Central memory CD8-positive, alpha-beta T cell (primary cell): ENCODE measurements at regions not wholly inside any gene's neighbourhood (a gene's known extent, or its start where the extent isn't known, plus 50 kb on each side); places are given as distances from the start of the nearest gene placed in this dataset.

ENCODE experiments used
- ATAC-seq: fragments of 150-1000 bp; cut with Tn5 transposase; replicated peaks from 2 replicates; pipeline ENCODE4 v1.10.0; 2022; ENCODE audit warnings: mild to moderate bottlenecking, moderate FRiP score, moderate number of reproducible peaks; ENCODE audit not compliant: poor library complexity, severe bottlenecking; ENCODE audit errors: extremely low read depth
- DNase-seq, 2 donors: peaks; one replicate each; pipeline ENCODE4 v3.0.0; 2021; ENCODE audit warnings: low spot score in 2 of 2
- H3K27ac Mint-ChIP-seq: one replicate; pipeline ENCODE4 v1.8.0; 2022; ENCODE audit warnings: low read depth, mild to moderate bottlenecking, moderate library complexity, mixed read lengths
- H3K27me3 Mint-ChIP-seq: one replicate; pipeline ENCODE4 v1.8.0; 2022; ENCODE audit warnings: mixed read lengths
- H3K36me3 Mint-ChIP-seq: one replicate; pipeline ENCODE4 v1.8.0; 2022; ENCODE audit warnings: mild to moderate bottlenecking, moderate library complexity, mixed read lengths; ENCODE audit not compliant: insufficient read depth
- H3K4me1 Mint-ChIP-seq: one replicate; pipeline ENCODE4 v1.8.0; 2022; ENCODE audit warnings: mixed read lengths
- H3K4me3 Mint-ChIP-seq: one replicate; pipeline ENCODE4 v1.8.0; 2022; ENCODE audit warnings: mild to moderate bottlenecking, moderate library complexity, mixed read lengths
- H3K9me3 Mint-ChIP-seq: one replicate; pipeline ENCODE4 v1.8.0; 2022; ENCODE audit warnings: mixed read lengths

DNA sequence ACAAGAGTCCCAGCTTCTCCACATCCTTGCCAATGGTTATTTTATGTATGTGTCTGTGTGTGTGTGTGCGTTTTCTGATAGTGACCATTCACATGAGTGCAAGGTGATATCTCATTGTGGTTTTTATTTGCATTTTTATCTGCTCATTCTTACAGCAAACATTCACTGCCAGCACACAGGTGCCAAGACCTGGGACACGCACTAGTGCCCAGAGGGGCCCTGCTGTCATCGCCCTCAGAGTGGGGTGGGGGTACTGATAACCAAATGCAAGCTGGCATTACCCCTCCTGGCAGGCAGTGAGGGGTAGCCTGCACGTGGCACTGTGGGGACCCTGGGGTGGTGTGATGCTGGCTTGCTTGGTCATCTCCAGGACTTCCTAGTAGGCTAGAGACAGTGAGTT lies 285.4 kb downstream of the LPIN1 start:
- Mint-ChIP-seq H3K27ac (no peak overlapping the region), H3K4me3 (no peak overlapping the region), H3K27me3 (peaks cover 87% of the 10 kb centered on the region), H3K4me1 (peaks cover 21% of the 10 kb centered on the region), H3K9me3 (no peaks in the 10 kb centered on the region), H3K36me3 (peaks cover 3% of the 10 kb centered on the region)
- ATAC-seq (no peak), DNase-seq (no peak)

GRCh38 chr2:12032398-12032797 lies 286.0 kb downstream of the LPIN1 start:
- peaks cover 90% of the 10 kb centered on the region for H3K27me3 Mint-ChIP-seq
- H3K4me3 Mint-ChIP-seq, result no peak overlapping the region
- H3K4me1 Mint-ChIP-seq, result peaks cover 26% of the 10 kb centered on the region

GRCh38 chr2:12032975-12033374 lies 286.5 kb downstream of the LPIN1 start:
- H3K4me3 Mint-ChIP-seq, result no peak overlapping the region
- no peak overlapping the region for H3K27ac Mint-ChIP-seq
- no peaks in the 10 kb centered on the region for H3K9me3 Mint-ChIP-seq
- peaks cover 89% of the 10 kb centered on the region for H3K27me3 Mint-ChIP-seq
- DNase-seq (no peak), ATAC-seq (no peak)
- peaks cover 29% of the 10 kb centered on the region for H3K4me1 Mint-ChIP-seq
- peaks cover 3% of the 10 kb centered on the region for H3K36me3 Mint-ChIP-seq

More at GRCh38 chr2:12032398-12032797, 286.0 kb downstream of the LPIN1 start:
- ATAC-seq (peak; percentile 12), DNase-seq (no peak)
- no peak overlapping the region for H3K27ac Mint-ChIP-seq
- H3K36me3 Mint-ChIP-seq, result peaks cover 3% of the 10 kb centered on the region
- no peaks in the 10 kb centered on the region for H3K9me3 Mint-ChIP-seq

DNA sequence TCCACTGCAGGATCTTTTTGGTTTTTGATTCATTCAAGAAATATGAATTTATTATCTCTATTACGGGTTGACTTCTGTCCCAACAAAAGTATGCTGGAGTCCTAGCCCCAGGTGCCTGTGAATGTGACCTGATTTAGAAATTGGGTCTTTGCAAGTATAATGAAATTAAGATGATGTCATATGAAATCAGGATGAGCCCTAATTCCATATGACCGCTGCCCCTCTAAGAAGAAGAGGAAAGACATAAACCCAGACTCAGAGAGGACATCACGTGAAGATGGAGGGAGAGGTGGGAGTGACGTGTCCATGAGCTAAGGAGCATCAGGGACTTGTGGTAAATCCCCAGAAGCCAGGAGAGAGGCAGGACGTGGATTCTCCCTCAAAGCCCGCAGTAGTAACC lies 287.1 kb downstream of the LPIN1 start:
- ATAC-seq (no peak), DNase-seq (no peak)
- Mint-ChIP-seq H3K36me3 (peaks cover 3% of the 10 kb centered on the region), H3K9me3 (no peaks in the 10 kb centered on the region), H3K4me1 (peaks cover 29% of the 10 kb centered on the region), H3K27me3 (peaks cover 86% of the 10 kb centered on the region), H3K27ac (no peak overlapping the region), H3K4me3 (no peak overlapping the region)

DNA sequence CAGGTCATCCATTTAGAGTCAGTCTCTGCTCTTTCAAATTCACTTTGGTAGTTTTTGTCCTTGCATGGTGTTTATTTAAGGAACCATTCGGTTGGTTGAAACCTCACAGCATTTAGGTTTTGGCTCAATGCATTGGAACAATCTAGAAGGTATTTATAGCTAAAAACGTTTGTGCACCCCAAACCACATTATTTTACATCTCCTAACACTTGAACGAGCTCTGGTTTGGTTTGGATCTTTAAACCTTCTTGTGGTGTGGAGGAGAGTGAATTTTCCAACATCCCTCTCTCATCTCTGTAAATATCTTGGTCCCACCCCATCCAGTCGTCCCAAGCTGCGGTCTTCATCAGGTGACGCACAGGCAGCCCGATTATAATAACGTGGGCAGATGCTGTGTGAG lies 287.9 kb downstream of the LPIN1 start:
- Mint-ChIP-seq H3K27me3 (peaks cover 83% of the 10 kb centered on the region), H3K36me3 (peaks cover 3% of the 10 kb centered on the region), H3K9me3 (no peaks in the 10 kb centered on the region), H3K4me1 (peaks cover 33% of the 10 kb centered on the region), H3K27ac (no peak overlapping the region), H3K4me3 (no peak overlapping the region)
- no peak for ATAC-seq
- no peak for DNase-seq

DNA sequence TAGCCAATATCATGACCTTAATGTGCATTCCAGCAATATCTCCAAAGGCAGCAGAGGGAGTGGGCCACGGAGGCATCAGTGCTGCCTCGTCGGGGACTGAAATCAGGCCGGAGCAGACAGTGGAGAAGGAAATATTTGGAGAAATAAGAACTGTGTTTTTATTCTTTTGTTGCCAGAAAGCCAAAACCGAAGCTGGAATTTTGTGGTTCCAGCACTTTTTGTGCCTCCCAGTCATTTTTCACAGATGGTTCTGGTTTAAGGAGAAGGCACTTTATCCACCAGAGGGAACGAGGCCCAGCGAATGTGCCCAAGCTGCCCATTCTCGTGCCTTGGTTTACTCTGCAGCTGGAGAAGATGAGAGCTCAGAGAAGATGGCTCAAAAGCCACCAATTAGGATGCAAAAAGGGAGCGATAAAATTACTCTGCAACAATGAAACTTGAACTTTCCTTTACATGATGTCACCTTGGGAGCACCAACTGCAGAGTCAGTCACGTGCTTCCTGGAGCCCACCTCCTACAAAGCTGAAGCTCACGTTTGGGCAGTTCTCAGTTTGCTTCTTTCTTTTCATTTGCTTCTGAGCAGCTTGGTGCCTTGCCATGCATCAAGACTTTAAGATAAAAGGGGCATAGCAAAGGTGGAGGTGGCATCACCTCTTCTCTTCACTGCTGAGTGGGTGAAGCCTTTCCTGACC lies 288.7 kb downstream of the LPIN1 start:
- Mint-ChIP-seq H3K4me3 (no peak overlapping the region), H3K9me3 (no peaks in the 10 kb centered on the region), H3K27me3 (peaks cover 81% of the 10 kb centered on the region), H3K4me1 (peaks cover 33% of the 10 kb centered on the region), H3K27ac (no peak overlapping the region), H3K36me3 (peaks cover 3% of the 10 kb centered on the region)
- DNase-seq (no peak), ATAC-seq (no peak)

GRCh38 chr2:12035956-12036639 lies 289.7 kb downstream of the LPIN1 start:
- Mint-ChIP-seq H3K9me3 (no peaks in the 10 kb centered on the region), H3K4me1 (peaks cover 33% of the 10 kb centered on the region), H3K27ac (no peak overlapping the region), H3K4me3 (peak overlapping the region; percentile 29), H3K36me3 (peaks cover 3% of the 10 kb centered on the region), H3K27me3 (peaks cover 83% of the 10 kb centered on the region)
- no peak for ATAC-seq
- DNase-seq, result no peak

DNA sequence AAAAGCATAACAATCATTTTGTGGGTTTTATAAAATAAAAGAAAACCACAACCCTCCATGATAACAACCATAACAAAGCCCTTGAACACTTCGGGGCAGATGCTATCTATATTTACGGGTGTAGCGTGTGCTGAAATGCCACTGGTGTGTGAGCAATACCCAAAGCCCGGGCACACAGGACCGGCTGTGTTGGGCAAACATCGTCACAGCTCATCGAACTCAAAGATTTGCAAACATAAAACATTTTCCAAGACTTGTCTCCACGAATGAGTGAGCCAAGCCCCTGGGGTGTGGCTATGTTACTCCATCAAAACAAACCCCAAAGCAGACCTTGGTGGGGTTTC lies 290.2 kb downstream of the LPIN1 start:
- H3K36me3 Mint-ChIP-seq, result peaks cover 3% of the 10 kb centered on the region
- H3K4me1 Mint-ChIP-seq, result peaks cover 34% of the 10 kb centered on the region
- peaks cover 83% of the 10 kb centered on the region for H3K27me3 Mint-ChIP-seq
- peak overlapping the region; percentile 29 for H3K4me3 Mint-ChIP-seq
- DNase-seq (no peak), ATAC-seq (peak; percentile 39)
- no peaks in the 10 kb centered on the region for H3K9me3 Mint-ChIP-seq
- no peak overlapping the region for H3K27ac Mint-ChIP-seq

GRCh38 chr2:12037301-12037700 lies 290.9 kb downstream of the LPIN1 start:
- Mint-ChIP-seq H3K27me3 (peaks cover 77% of the 10 kb centered on the region), H3K36me3 (peaks cover 3% of the 10 kb centered on the region), H3K4me1 (peaks cover 40% of the 10 kb centered on the region), H3K9me3 (no peaks in the 10 kb centered on the region), H3K27ac (no peak overlapping the region), H3K4me3 (no peak overlapping the region)
- no peak for DNase-seq
- no peak for ATAC-seq

DNA sequence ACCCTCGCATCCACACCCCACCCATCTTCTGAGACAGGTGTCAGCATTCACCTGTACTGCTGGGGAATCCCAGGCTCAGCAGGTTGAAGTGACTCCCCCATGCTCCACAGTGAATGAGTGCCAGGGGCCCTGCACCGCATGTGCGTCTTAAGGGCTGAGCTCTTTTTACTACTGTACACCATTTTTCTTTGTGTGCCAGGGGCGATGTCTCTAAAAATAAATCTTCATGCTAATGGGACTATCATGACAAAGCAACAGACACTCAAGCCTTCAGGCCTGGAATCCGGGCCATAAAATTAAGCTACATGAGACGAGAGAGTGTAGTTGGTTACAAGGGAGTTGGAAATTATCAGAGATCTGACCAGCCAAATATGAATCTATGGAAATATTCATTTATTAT lies 294.8 kb downstream of the LPIN1 start:
- Mint-ChIP-seq H3K4me1 (peaks cover 55% of the 10 kb centered on the region), H3K36me3 (no peaks in the 10 kb centered on the region), H3K27ac (no peak overlapping the region), H3K27me3 (peaks cover 45% of the 10 kb centered on the region), H3K9me3 (no peaks in the 10 kb centered on the region), H3K4me3 (no peak overlapping the region)
- DNase-seq (no peak), ATAC-seq (no peak)

- H3K27ac Mint-ChIP-seq, result no peak overlapping the region
- peaks cover 29% of the 10 kb centered on the region for H3K27me3 Mint-ChIP-seq
- H3K9me3 Mint-ChIP-seq, result no peaks in the 10 kb centered on the region
- peaks cover 56% of the 10 kb centered on the region for H3K4me1 Mint-ChIP-seq
- ATAC-seq, result no peak
- DNase-seq, result no peak
- H3K36me3 Mint-ChIP-seq, result no peaks in the 10 kb centered on the region
- no peak overlapping the region for H3K4me3 Mint-ChIP-seq
These were observed 296.7 kb downstream of the LPIN1 start for GRCh38 chr2:12043131-12043530.

DNA sequence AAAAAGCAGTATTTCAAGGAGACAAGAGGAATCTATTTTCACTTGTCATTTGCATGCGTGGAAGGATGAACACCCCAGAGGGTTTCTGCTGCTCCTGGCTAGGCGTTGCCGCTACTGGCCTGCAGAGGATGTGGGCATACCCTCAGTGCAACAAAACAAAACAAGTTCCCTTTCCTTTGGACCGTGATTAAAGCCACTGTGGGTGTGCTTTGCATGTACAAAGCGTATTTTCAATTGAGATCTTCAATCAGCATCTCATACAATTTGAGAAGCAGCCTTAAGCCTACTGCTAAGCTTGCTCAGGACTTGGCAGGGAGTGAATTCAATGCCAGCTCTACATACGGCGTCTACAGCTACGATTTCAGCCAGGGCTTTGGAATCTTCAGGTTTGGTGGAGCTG lies 298.4 kb downstream of the LPIN1 start:
- H3K9me3 Mint-ChIP-seq, result no peaks in the 10 kb centered on the region
- H3K4me3 Mint-ChIP-seq, result peak overlapping the region; percentile 10
- ATAC-seq (peak; percentile 90), DNase-seq (peak in 1 of 2 donors; percentile 18)
- H3K27ac Mint-ChIP-seq, result no peak overlapping the region
- H3K36me3 Mint-ChIP-seq, result no peaks in the 10 kb centered on the region
- peaks cover 18% of the 10 kb centered on the region for H3K27me3 Mint-ChIP-seq
- H3K4me1 Mint-ChIP-seq, result peaks cover 60% of the 10 kb centered on the region

GRCh38 chr2:12045864-12046291 lies 299.4 kb downstream of the LPIN1 start:
- ATAC-seq (no peak), DNase-seq (no peak)
- no peak overlapping the region for H3K4me3 Mint-ChIP-seq
- H3K9me3 Mint-ChIP-seq, result no peaks in the 10 kb centered on the region
- peaks cover 60% of the 10 kb centered on the region for H3K4me1 Mint-ChIP-seq
- H3K27ac Mint-ChIP-seq, result no peak overlapping the region
- H3K27me3 Mint-ChIP-seq, result peaks cover 8% of the 10 kb centered on the region
- H3K36me3 Mint-ChIP-seq, result no peaks in the 10 kb centered on the region
